ENCODE measurements at regions not wholly inside any gene's neighbourhood (a gene's known extent, or its start where the extent isn't known, plus 50 kb on each side); places are given as distances from the start of the nearest gene placed in this dataset.

GRCh38 chr5:32854473-32854872, 143.4 kb downstream of the NPR3 start:
- TF ChIP-seq CTCF (IDR thresholded peaks at IDR 0.05) (no peak), POLR2A (IDR thresholded peaks at IDR 0.05) (no peak)

All from uterus (tissue), 2 donors.